ENCODE measurements at regions not wholly inside any gene's neighbourhood (a gene's known extent, or its start where the extent isn't known, plus 50 kb on each side); places are given as distances from the start of the nearest gene placed in this dataset.

GRCh38 chr5:158563760-158564390, 535.8 kb downstream of the EBF1 start:
- TF ChIP-seq EZH2phosphoT487 (IDR thresholded peaks at IDR 0.05; ENCODE audit: borderline replicate concordance, low read depth, low read length) (no peak), CTCF (conservative IDR thresholded peaks at IDR 0.05; ENCODE audit: low read length) (no peak)
